Fibroblast of pulmonary artery (primary cell): ENCODE measurements at regions not wholly inside any gene's neighbourhood (a gene's known extent, or its start where the extent isn't known, plus 50 kb on each side); places are given as distances from the start of the nearest gene placed in this dataset.

Experiments
- DNase-seq: peaks from one replicate; pipeline ENCODE4 v3.0.0-alpha.2; 2010; ENCODE audit warnings: low read depth
- H3K4me3 ChIP-seq: replicated peaks from 2 replicates; pipeline ENCODE4 v1.5.1; 2011; ENCODE audit warnings: low read depth, mild to moderate bottlenecking, control low read depth, low read length, moderate library complexity
- TF ChIP-seq, protein P1 (sequence below): IDR thresholded peaks from 2 replicates; pipeline ENCODE4 v1.5.1; 2011; ENCODE audit warnings: mild to moderate bottlenecking, control low read depth, low read length, inconsistent platforms; ENCODE audit errors: missing control alignments

DNA sequence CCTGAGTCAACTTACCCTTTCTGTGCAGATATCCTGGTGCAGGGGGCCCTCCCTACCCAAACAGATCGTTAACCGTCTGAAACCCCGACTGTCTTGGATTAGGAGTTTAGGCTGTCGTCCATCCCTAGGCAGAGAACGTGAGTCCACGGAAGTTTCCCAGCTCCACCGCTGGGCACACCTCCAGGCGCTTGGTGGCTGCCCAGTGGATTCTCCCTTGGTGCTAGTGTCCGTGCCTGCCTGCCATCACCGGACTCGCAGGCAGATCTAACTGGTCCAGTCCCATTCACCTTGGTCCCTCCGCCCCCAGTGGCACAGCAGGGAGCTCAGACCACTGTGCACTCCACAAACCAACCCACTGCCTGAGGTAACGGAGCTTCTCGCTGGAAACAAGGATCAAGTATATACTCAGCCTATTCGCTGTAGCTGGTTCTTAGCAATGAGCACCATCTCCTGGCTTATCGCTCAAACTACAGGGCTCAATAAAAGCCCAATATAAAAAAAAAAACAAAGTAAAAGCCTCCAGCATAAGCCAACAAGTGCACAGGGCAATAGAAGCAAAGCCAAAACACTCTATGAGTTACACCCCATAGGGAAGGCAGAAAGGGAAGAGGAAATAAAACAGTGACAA lies 79.5 kb upstream of the USP9Y start:
- H3K4me3 ChIP-seq: no peak overlapping the region
- TF ChIP-seq, protein P1, sequence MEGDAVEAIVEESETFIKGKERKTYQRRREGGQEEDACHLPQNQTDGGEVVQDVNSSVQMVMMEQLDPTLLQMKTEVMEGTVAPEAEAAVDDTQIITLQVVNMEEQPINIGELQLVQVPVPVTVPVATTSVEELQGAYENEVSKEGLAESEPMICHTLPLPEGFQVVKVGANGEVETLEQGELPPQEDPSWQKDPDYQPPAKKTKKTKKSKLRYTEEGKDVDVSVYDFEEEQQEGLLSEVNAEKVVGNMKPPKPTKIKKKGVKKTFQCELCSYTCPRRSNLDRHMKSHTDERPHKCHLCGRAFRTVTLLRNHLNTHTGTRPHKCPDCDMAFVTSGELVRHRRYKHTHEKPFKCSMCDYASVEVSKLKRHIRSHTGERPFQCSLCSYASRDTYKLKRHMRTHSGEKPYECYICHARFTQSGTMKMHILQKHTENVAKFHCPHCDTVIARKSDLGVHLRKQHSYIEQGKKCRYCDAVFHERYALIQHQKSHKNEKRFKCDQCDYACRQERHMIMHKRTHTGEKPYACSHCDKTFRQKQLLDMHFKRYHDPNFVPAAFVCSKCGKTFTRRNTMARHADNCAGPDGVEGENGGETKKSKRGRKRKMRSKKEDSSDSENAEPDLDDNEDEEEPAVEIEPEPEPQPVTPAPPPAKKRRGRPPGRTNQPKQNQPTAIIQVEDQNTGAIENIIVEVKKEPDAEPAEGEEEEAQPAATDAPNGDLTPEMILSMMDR: peak; percentile 58
- DNase-seq: peak; percentile 51

DNA sequence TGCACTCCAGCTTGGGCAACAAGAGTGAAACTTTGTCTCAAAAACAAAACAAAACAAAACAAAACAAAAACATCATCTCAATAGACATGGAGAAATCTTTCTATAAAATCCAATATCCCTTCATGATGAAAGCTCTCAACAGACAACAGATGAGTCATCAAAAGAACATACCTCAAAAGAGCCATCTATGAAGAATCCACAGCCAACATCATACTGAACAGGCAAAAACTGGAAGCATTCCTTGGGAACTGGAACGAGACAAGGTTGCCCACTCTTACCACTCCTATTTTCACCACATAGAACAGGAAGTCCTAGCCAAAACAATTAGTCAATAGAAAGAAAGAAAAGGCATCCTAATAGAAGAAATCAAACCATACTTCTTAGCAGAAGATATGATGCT lies 77.8 kb upstream of the USP9Y start:
- no peak overlapping the region for H3K4me3 ChIP-seq
- TF ChIP-seq, protein P1: no peak
- DNase-seq: no peak

DNA sequence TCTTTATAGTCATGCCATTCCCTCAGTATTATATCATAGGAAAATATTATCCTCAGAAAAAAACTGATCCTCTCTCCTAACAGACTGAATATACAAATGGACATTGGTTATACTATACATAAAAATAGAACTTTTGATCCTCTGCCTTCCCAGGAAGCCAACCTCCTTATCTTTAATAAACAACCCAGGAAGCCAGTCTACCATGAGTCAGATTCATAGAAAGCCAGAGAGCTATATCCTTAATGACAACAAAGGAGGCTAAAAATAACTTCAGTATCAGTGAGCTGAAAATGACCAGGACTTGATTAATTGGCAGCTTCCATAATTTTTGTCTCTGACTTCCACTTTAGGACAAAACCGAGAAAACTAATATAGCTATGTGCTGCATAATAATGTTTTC lies 58.0 kb upstream of the USP9Y start:
- H3K4me3 ChIP-seq: no peak overlapping the region
- DNase-seq: peak; percentile 32
- TF ChIP-seq, protein P1: no peak

DNA sequence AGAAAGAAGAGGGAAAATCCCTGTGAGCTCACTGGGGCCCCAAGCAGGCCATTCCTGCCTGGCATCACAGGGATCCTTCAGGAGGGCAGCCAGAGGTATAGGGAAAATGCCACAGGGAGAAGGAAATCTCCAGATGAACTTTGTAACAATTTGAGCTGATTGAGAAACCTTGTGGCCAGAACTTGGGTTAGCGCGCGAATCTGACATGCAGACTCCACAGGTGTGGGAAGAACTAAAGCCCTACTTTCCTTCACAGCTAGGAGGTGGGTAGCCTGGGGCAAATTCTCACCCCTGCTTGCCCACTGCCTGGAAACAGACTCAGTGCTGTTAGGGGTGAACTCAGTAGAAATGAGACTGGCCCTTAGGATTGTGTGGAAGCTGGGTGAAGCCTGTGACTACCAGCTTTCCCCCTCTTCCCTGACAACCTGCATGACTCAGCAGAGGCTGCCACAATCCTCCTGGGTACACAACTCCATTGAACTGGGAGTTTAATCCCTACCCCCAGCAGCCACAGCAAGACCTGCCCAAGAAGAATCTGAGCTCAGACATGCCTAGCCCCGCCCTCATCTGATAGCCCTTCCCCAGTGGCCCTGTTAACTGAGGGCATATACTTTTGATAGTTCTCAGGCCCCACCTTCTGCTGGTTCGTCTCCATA lies 57.2 kb upstream of the USP9Y start:
- TF ChIP-seq, protein P1: no peak
- peak; percentile 9 for DNase-seq
- no peak overlapping the region for H3K4me3 ChIP-seq

DNA sequence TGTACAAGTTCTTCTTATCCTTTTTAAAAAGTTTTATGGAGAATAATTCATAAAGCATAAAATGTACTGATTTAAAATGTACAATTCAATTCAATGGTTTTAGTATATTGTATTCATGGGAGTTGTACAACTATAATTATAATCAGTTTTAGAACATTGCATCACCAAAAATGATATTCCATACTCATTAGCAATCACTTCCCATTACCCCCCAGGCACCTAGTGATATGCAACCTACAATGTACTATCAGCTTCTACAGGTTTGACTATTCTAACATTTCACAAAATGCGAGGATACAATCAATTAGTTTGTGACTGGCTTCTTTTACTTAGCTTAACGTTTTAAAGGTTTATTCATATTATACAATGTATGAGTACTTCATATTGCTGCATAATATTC lies 49.9 kb upstream of the USP9Y start:
- no peak overlapping the region for H3K4me3 ChIP-seq
- TF ChIP-seq, protein P1: no peak
- no peak for DNase-seq
